K562 (cell line): ENCODE measurements at regions not wholly inside any gene's neighbourhood (a gene's known extent, or its start where the extent isn't known, plus 50 kb on each side); places are given as distances from the start of the nearest gene placed in this dataset.
A peak's percentile ranks its signal among the peaks of the same experiment; 100 is the strongest.

ENCODE experiments used
- ATAC-seq: fragments of 200-7000 bp; cut with Tn5 transposase; 3 replicates; pipeline ENCODE4 v1.9.1; 2020; ENCODE audit warnings: moderate library complexity
- BruUV-seq: library from RNA; stranded (reverse); fragments of 400-500 nt; replicated peaks from 2 replicates; lab custom pipeline; 2021; lab: Mats Ljungman, UMichigan
- CTCF ChIA-PET: fragments of 300-600 bp; formaldehyde crosslinking; extraction: SDS; loops from one replicate; lab custom pipeline; 2021; ENCODE audit warnings: low intra/inter-chr PET ratio; lab: Yijun Ruan, JAX
- POLR2A ChIA-PET: fragments of 300-600, 350-650 bp; sonication (Branson Sonifier 250); formaldehyde crosslinking; extraction: SDS; loops from one replicate; lab custom pipeline; 2021; ENCODE audit warnings: antibody characterized with exemption, inconsistent platforms; lab: Yijun Ruan, JAX
- DNase-seq, 4 experiments: peaks; one replicate each; pipeline versions ENCODE4 v3.0.0 to v3.0.0-alpha.2; 2011 to 2018; ENCODE audit warnings: low spot score in 3 of 4, mixed read lengths in 3 of 4; ENCODE audit errors: extremely low read depth in 1 of 4
- FAIRE-seq: peaks from 2 replicates; lab custom pipeline; 2011; peaks lifted over from hg19 to GRCh38; lab: Jason Lieb, UNC
- H2AFZ ChIP-seq: 2 replicates; pipeline ENCODE4 v1.6.0; 2011; ENCODE audit warnings: low read depth, low read length, control low read depth, inconsistent platforms
- H3K27ac ChIP-seq: fragments of 200-600 bp; 3 replicates; pipeline ENCODE4 v1.8.0; 2011; ENCODE audit warnings: low read depth, mild to moderate bottlenecking, control low read depth, inconsistent platforms, low read length, moderate library complexity, mixed read lengths; ENCODE audit errors: extremely low read depth
- H3K27me3 ChIP-seq, 2 experiments: fragments of 300-600 bp in 1 of 2; 2 replicates in 1 of 2; 3 replicates in 1 of 2; pipeline versions ENCODE4 v1.6.0 to v1.8.0; 2011; ENCODE audit warnings: inconsistent platforms in 2 of 2, low read length in 2 of 2, mild to moderate bottlenecking in 1 of 2, mixed read lengths in 1 of 2, moderate library complexity in 1 of 2; ENCODE audit not compliant: control insufficient read depth in 2 of 2, insufficient read depth in 2 of 2
- H3K36me3 ChIP-seq: fragments of 300-600 bp; 3 replicates; pipeline ENCODE4 v1.8.0; 2011; ENCODE audit warnings: mild to moderate bottlenecking, low read length, inconsistent platforms; ENCODE audit not compliant: control insufficient read depth, insufficient read depth
- H3K4me1 ChIP-seq, 2 experiments: fragments of 200-600 bp in 1 of 2; replicated peaks in 1 of 2; 2 replicates in 1 of 2; 3 replicates in 1 of 2; pipeline versions ENCODE4 v1.5.1 to v1.8.0; 2011; ENCODE audit warnings: inconsistent platforms in 2 of 2, low read length in 2 of 2, mild to moderate bottlenecking in 1 of 2, mixed read lengths in 1 of 2, moderate library complexity in 1 of 2; ENCODE audit not compliant: control insufficient read depth in 2 of 2, insufficient read depth in 2 of 2
- H3K4me2 ChIP-seq: 2 replicates; pipeline ENCODE4 v1.6.1; 2011; ENCODE audit warnings: low read length, control low read depth, inconsistent platforms, mixed read lengths; ENCODE audit not compliant: insufficient read depth
- H3K4me3 ChIP-seq: fragments of 200-600 bp; sonication (generic), shearing (Covaris generic); 2 replicates; pipeline ENCODE4 v1.5.1; 2016; ENCODE audit warnings: control low read depth, inconsistent platforms
- H3K79me2 ChIP-seq: fragments of 200-600 bp; 3 replicates; pipeline ENCODE4 v1.8.0; 2011; ENCODE audit warnings: low read length, inconsistent platforms; ENCODE audit not compliant: control insufficient read depth, insufficient read depth
- H3K9ac ChIP-seq, 2 experiments: 2 replicates each; pipeline versions ENCODE4 v1.6.0 to v1.6.1; 2011; ENCODE audit warnings: low read depth in 2 of 2, low read length in 2 of 2, control low read depth in 1 of 2, inconsistent platforms in 1 of 2, mild to moderate bottlenecking in 1 of 2, mixed read lengths in 1 of 2; ENCODE audit not compliant: insufficient read depth in 1 of 2
- H3K9me1 ChIP-seq: one replicate; pipeline ENCODE4 v1.6.0; 2011; ENCODE audit warnings: inconsistent platforms, mild to moderate bottlenecking, low read length, moderate library complexity; ENCODE audit not compliant: control insufficient read depth, insufficient read depth
- H3K9me3 ChIP-seq: replicated peaks from 2 replicates; pipeline ENCODE4 v1.5.1; 2011; ENCODE audit warnings: low read depth, low read length, inconsistent platforms; ENCODE audit not compliant: control insufficient read depth, insufficient read depth
- H4K20me1 ChIP-seq: replicated peaks from 2 replicates; pipeline ENCODE4 v1.6.1; 2011; ENCODE audit warnings: low read length, inconsistent platforms, mixed read lengths; ENCODE audit not compliant: control insufficient read depth, insufficient read depth
- AFF4 ChIP-seq: sonication (generic); formaldehyde crosslinking; IDR thresholded peaks from 2 replicates; pipeline ENCODE4 v1.8.0; 2023; ENCODE audit warnings: mild to moderate bottlenecking, missing genetic modification reagents
- NCOA4 ChIP-seq: fragments of 450-650 bp; IDR thresholded peaks from 2 replicates; pipeline ENCODE4 v1.6.1; 2018; ENCODE audit warnings: mild to moderate bottlenecking; ENCODE audit not compliant: partially characterized antibody
- OTX1 ChIP-seq: fragments of 450-650 bp; formaldehyde crosslinking; IDR thresholded peaks from 2 replicates; pipeline ENCODE4 v1.4.0; 2022; ENCODE audit warnings: mild to moderate bottlenecking
- PHF8 ChIP-seq: fragments of 200-600 bp; sonication (generic); IDR thresholded peaks from 2 replicates; pipeline ENCODE4 v1.6.1; 2012; ENCODE audit warnings: mixed run types, mild to moderate bottlenecking, inconsistent platforms, low read length, moderate library complexity, borderline replicate concordance
- RFX7 ChIP-seq: fragments of 250-450 bp; sonication (Bioruptor Pico); IDR thresholded peaks from 2 replicates; pipeline ENCODE4 v1.5.1; 2021; ENCODE audit warnings: mild to moderate bottlenecking
- TGIF2 ChIP-seq: sonication (generic); formaldehyde crosslinking; IDR thresholded peaks from 2 replicates; pipeline ENCODE4 v1.8.1; 2022; ENCODE audit warnings: mild to moderate bottlenecking, missing genetic modification reagents, moderate library complexity
- ZNF318 ChIP-seq, 2 experiments: fragments of 450-650 bp; IDR thresholded peaks; 2 replicates each; pipeline ENCODE4 v1.6.1; 2016; ENCODE audit warnings: mild to moderate bottlenecking in 2 of 2, borderline replicate concordance in 1 of 2, low read depth in 1 of 2, moderate library complexity in 1 of 2
- ZNF77 ChIP-seq: fragments of 250-450 bp; sonication (Bioruptor Pico); IDR thresholded peaks from 2 replicates; pipeline ENCODE4 v1.5.0; 2020
- whole genome bisulfite sequencing: fragments of 100-300 bp; shearing (Covaris generic); methylation state at CpG from one replicate; pipeline ENCODE4 v1.1.6; 2016; ENCODE audit warnings: low coverage, mixed read lengths; ENCODE audit not compliant: insufficient coverage; ENCODE audit errors: missing lambda C conversion rate; 5-methylcytosine and 5-hydroxymethylcytosine counted together
- in situ Hi-C: fragments of 300-500 bp; cut with MboI; formaldehyde crosslinking; loops from 4 replicates; pipeline ENCODE4 v1.15.0; 2018; ENCODE audit warnings: inconsistent platforms, mixed read lengths
- intact Hi-C: fragments of 100-400 bp; cut with micrococcal nuclease; formaldehyde crosslinking; loops from 2 replicates; pipeline ENCODE4 v1.14.2; 2022

- no peak for TF ChIP-seq AFF4 (CRISPR knock-in tag)
- TF ChIP-seq TGIF2 (CRISPR knock-in tag) = no peak
These were observed 115.1 kb downstream of the GYPC start (continued) for GRCh38 chr2:126771094-126771493.

- no TSS peak for BruUV-seq
- H3K9me1 ChIP-seq = no peaks in the 10 kb centered on the region
- ChIA-PET CTCF (no interaction called here), POLR2A (interaction anchor here (0.6 to 0.7 kb wide), 2 partner anchors 22 to 372 kb away, joined by 3 read pairs; no protein-coding TSS in a partner anchor)
- peak overlapping the region in 1 of 2 experiments; percentile 46; a peak in 1 of 4 replicates for H3K9ac ChIP-seq
- H3K9me3 ChIP-seq = no peaks in the 10 kb centered on the region
- H3K27me3 ChIP-seq = peaks cover 5 to 32% of the 10 kb centered on the region in 2 experiments; a peak in 3 of 5 replicates
- H2AFZ ChIP-seq = peak overlapping the region; percentile 73
- WGBS = 5% methylated on average over 29 of the region's 33 CpGs
- ATAC-seq (peak; percentile 41), DNase-seq (peak in 3 of 4 experiments; percentile 15 to 42 (median 40)), FAIRE-seq (no peak)
- H3K27ac ChIP-seq = no peak overlapping the region
- H3K79me2 ChIP-seq = no peaks in the 10 kb centered on the region
- peaks cover 0 to 9% of the 10 kb centered on the region in 2 experiments; a peak in 3 of 5 replicates for H3K4me1 ChIP-seq
- in situ Hi-C loops = no loop called here
- H3K36me3 ChIP-seq = no peaks in the 10 kb centered on the region
- intact Hi-C loops = no loop called here
- H3K4me2 ChIP-seq = peak overlapping the region; percentile 57
- H3K4me3 ChIP-seq = no peak overlapping the region
- H4K20me1 ChIP-seq = peaks cover 4% of the 10 kb centered on the region
- TF ChIP-seq RFX7 (CRISPR knock-in tag) (no peak), ZNF318 (IDR thresholded peaks at IDR 0.05; ENCODE audit: borderline replicate concordance in 1 of 2, low read depth in 1 of 2) (no peak), PHF8 (no peak), ZNF77 (CRISPR knock-in tag) (no peak), NCOA4 (no peak), OTX1 (CRISPR knock-in tag) (no peak)
These were observed 115.7 kb downstream of the GYPC start for GRCh38 chr2:126771501-126772195.
